Amniotic stem cell (primary cell): ENCODE measurements at regions not wholly inside any gene's neighbourhood (a gene's known extent, or its start where the extent isn't known, plus 50 kb on each side); places are given as distances from the start of the nearest gene placed in this dataset.
"Not testable (repeated sequence)": the region's sequence is repeated elsewhere in the genome, so short reads cannot be mapped to it uniquely, and the experiment has no call there.

Source experiments
- DNase-seq: peaks from one replicate; lab custom pipeline; 2025; lab: John Stamatoyannopoulos, UW

DNA sequence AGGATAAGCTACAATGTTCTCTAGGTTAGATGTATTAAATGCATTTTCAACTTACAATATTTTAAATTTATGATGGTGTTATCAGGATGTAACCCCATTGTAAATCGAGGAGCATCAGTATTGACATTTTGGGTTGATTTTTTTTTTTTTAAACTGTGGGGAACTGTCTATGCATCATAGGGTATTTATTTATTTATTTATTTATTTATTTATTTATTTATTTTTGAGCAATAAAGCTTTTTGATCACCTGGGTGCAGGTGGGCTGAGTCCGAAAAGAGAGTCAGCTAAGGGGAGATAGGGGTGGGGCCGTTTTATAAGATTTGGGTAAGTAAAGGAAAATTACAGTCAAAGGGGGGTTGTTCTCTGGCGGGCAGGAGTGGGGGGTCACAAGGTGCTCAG is 367.5 kb downstream of the OXSM start:
- DNase-seq, result not testable (repeated sequence)

DNA sequence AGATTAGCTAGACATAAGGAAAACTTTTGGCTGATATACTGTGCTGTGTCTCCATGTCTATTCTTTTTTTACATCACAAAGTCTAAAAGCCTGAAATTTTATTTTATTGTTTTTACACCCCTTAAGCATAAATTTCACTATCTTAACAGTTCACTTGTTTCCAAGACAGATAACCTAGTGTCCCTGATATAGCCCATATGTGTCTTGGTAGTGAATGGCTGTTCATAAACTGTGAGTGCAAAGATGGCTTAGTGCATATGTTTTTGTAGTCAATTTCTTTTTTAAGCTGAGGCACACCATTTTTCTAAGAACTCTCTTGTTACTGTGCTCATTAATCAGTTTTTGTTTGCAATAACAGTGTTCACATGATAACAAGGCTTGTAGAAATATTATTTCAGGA is 381.1 kb downstream of the OXSM start:
- DNase-seq, result no peak

DNA sequence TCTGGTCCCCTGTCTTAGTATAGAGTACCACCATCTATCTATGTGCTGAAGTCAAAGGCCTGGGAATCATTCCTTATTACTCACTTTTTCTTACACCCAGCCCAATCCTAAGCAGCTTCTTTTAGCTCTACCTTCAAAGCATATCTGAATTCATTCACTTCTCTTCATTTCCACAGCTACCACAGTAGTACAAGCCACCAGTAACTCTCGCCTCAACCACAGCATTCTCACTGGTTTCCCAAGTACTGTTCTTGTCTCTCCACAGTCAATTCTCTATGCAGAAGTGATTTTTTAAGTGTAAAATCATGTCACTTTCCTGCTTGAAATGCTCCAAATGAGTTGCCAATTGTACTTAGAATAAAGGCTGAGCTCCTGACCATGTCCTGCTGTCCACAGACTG is 401.7 kb downstream of the OXSM start:
- DNase-seq, result no peak

DNA sequence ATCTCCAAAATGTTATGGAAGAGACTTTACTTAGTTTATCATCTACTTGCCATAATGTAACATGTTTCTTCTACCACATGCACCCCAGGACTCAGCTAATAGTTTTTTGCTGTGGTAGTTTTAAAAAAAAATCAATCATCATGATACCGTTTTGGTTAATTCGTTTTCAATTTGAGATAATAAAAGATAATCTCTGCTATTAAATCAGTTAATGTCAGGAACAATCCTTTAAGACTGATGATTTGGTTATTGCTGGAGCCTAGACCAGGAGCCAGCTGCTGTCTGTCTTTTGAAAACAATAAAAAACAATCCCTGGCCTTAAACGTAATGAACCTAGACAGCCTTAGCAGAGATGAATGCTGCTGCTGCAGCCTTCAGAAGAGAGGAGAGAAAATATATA is 403.7 kb downstream of the OXSM start:
- DNase-seq, result no peak

DNA sequence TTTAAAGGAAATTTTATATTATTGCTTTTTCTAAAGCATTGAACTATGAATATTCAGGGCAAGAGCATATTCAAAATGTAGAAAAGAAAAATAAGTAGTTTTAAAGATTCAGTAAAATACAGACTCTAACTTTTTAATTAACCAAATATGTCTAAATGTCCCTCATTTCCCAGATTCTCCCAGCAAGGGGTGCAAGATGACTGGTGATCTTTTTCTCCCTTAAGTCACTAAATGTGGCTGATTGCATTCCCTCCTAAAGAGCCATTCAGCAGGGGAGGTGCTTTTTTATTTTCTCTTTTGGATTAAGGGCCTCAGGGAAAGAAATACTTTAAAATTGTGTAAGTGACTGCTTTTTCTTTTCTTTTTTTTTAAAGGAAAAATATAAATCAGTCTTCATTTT is 406.9 kb downstream of the OXSM start:
- DNase-seq, result no peak

DNA sequence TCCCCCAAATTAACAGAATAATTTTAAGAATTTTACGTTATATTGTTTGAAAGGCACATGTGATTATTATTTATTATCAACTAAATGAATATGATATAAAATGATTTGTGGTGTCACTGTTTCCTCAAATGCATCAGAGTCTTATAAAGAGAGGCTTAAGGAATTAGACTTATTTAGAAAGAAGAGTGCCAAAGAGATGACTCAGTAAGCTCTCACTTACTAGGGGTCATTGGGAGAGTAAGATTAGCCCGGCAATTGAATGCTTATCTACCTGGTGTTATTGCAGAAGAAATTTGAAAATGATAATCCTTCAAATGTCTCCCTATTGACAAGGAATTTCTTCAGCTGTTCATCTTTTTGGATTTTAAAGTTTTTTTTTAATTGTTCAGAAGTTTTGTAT is 408.7 kb downstream of the OXSM start:
- DNase-seq, result no peak

DNA sequence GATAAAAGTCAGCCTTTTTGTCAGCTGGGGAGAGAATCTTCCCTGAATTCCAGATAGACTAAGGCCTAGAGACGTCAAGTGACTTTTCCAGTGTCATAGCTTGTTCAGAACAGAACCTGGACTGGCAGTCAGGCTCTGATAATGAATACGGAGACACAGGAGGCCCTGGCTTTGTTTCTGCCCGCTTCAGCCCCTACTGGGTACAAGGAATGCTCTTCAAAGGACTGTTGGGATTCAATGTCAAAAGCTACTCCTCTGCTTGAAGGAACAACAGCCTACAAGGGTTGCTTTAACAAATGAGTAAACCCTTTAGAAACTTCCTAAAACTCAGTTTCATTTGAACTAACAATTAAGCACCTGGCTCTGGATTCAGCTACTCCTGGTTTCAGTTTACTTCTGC is 412.3 kb downstream of the OXSM start:
- no peak for DNase-seq

DNA sequence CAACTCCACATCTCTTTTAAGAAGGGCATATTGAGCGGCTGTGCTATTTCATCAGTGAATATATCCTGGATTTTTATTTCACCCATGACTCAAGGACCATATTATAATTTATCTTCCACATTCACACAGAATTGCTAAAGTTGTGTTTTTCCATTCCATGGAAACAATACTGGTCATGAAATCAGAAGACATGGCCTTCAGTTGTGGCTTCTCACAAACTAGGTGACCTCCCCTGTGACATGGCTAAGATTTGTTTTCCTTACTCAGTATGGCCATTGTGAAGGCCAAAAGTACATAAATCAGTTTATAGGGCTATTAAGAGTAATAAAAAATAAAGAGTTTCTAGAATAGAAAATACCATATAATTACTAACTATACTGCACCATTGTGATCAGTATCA is 415.6 kb downstream of the OXSM start:
- no peak for DNase-seq

DNA sequence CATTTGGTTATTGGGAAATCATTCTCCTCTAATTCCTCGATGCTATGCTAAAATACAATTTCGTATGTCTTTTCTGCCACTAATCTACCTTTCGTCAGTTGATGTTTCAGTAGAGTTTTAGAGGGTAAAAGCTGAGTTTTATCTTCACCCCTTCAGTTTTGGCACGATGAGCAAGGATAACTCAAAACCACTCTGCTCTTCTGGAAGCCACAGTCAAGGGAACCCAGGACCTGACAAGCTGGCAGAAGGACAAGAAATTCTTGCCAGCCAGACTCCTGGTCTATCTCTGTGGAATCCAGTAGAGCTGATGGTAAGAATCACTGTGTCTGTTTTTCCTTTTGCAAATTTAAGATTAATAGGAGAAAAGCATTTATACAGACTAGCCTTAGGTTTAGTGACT is 414.4 kb upstream of the LRRC3B start:
- DNase-seq, result no peak

DNA sequence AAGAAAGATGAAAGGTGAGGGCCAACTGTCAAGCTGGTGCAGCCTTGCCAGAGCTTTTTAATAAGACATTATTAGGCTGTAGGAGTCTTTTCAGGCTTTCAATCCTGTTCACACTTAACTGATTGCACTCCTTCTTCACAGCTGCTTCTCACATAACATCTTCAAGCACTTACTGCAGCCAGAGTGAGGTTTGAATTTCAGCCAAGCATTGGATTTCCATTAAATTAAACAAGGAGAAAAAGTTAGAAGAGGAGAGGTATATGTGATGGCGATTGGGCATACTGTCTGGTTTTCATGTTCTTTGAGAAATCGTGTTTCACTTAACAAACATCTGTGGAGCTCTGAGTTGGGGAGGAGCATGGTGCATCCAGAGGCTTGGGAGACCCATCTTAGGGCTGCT is 392.8 kb upstream of the LRRC3B start:
- no peak for DNase-seq

DNA sequence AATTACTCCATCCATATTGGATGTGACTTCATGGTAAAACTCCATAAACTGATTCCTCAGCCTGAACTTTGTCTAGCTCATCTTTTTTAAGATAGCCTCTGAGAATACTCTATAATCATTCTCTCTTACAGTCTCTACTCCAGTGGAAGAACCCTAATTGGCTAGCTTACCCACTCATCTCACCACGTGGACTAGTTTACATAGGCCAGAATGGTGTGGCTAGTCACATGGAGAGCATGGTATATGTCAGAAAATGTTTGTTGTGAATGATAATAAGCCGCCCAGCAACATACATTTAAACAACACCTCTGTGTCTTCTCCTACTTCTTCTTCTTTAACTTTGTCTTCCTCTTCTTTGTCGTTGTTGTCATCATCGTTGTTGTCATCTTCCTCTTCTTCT is 389.2 kb upstream of the LRRC3B start:
- DNase-seq, result no peak

DNA sequence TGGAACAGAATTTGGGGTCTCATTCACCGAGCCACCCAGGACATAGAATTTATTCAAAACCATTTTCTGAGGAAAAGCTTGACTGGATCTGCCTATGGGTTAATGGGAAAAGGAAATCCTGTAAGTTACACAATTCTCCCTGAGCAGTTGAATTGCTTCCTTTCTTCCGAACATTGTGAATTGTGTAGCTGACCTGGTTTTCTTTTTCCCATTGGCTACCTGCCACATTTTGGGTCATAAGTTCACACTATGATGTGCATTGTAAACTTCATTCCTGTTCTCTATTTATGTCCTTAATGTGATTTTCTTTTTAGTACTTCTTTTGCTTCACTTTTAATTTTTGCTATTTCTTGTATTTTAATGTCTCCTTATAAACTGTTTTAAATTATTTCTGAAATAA is 386.0 kb upstream of the LRRC3B start:
- DNase-seq, result no peak

DNA sequence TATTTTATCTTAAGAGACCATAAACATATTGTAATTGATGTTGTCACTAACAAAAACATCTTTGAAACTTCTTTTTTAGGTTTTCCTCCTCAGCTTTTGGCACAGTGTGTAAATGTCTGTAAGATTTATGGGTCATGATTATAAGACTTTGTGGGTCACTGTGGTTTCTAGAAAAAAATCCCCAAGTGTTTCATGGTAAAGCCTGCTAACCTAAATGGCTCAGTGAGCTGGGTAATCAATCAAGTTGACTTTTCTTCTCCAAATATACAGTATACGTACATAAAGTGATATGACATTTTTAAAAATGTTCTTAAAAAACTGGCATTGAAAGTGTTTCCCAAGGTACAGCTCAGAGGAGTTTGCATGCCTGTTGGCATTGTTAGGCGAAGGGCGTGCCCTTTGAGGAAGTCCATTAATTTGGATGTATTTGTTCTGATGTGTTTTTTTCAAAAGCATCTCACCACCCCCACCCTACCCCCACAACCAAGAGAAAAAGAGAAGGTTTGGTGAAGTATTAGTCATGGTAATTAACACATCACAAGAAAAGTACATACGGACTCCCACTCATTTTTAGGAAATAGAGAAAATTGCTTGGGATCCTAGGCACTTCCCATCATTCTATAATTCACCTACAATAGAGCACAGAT is 385.4 kb upstream of the LRRC3B start:
- no peak for DNase-seq

DNA sequence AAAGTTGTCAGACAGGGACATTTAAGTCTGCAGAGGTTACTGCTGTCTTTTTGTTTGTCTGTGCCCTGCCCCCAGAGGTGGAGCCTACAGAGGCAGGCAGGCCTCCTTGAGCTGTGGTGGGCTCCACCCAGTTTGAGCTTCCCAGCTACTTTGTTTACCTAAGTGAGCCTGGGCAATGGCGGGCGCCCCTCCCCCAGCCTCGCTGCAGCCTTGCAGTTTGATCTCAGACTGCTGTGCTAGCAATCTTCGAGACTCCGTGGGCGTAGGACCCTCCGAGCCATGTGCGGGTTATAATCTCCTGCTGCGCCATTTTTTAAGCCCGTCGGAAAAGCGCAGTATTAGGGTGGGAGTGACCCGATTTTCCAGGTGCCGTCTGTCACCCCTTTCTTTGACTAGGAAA is 378.0 kb upstream of the LRRC3B start:
- DNase-seq, result not testable (repeated sequence)

DNA sequence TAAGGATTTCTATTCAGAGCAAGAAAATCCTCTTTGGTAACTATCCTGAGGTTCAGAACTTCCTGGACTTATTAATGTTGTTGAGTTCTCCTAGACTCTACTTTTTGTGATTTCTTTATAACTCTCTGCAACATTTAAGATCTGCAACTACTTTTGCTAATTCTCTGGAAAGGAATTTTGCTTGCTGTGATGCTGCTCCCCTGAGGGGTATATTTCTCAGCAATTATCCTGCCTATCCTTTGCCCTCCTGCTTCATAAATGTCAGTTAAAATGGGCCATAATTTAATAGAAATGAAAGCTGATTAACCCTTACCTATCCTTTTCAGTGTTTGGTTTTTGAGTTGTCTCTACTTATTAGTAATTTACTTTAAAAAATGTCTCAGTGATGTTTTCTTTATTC is 377.3 kb upstream of the LRRC3B start:
- no peak for DNase-seq

DNA sequence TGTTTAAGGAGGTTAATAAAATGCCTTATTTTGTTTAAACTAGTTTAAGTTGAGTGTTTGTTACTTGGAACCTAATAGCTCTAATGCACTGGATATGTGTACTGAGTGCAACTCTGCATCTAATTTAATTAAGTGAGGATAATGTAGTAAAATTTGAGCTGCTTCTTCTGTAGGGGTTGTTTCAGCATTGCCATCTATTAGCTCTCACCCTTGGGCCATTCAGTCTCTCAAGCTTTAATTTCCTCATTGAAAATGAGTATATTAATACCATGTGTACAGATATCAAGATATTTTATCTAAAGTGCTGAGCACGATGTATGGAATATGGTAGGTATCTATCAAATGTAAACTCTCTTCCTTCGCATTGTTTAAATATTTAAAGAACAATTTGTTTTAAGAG is 375.7 kb upstream of the LRRC3B start:
- no peak for DNase-seq

DNA sequence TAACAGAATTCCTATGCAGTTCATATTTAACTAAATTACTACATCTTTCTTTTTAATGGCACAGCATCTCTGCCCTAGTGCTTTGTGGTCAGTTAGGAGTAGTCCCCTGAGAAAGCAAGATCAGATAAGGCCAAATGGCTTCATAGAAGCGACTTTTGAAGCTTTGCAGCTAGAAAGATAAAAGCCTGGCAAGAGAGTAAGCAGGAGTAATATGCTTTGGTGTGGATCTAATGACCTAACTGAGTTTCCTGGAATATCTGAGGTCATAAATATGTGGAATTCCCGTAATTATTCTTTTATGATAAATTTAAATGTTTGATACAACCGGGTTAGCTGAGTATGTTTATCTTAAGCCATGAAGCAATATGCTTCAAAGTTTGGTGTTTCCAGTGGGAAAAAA is 374.9 kb upstream of the LRRC3B start:
- DNase-seq, result no peak

DNA sequence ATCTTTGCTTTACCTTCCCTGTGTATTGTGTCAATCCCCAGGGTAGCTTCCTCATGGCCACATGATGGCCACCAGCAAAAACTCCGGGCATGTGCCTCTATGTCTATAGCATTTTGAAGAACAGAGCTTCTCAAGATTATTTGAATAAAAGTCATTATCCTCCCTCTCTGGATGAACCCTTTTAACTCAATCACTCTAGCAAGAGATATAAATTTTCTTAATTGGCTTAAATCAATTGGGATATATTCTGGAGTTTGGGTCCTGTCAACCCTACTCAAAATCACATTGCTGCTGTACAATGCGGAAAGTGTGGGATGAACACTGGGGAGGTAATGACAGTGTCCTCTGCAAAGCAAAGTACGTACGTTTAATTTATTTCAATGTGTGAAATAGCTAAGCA is 370.6 kb upstream of the LRRC3B start:
- no peak for DNase-seq

DNA sequence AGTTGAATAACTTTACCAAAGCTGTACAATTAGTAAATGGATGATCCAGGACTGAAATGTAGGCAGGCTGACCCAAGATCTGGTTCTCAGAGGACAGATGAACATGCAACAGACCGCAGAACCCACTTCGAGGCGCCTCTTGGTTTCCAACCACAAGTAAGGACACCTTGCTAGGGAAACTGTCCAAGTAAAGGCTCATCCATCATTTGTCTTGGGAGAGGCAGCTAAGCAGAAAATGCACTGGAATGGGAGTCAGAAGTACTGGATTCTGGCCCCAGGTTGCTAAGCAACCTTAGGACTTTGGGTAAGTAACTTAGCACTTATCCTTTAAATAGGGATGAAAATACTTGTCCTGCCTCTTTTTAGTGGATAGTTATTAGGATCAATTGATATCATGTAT is 366.3 kb upstream of the LRRC3B start:
- no peak for DNase-seq

DNA sequence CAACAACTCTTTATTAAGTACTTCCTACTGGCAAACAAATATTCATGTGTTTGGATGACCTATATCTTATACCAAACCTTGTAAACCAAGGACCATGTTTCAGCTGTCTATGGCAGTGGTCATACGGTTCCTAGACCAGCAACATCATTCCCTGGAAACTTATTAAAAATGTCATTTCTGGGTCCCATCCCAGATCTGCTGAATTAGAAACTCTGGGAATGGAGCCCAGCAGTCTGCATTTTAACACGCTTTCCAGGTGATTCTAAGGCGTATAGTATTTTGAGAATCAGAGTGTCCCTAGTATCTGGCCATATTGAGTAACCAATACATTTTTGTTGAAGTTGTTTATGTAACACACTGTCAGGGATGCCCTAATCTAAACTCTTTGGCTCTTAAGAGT is 363.4 kb upstream of the LRRC3B start:
- DNase-seq, result no peak

DNA sequence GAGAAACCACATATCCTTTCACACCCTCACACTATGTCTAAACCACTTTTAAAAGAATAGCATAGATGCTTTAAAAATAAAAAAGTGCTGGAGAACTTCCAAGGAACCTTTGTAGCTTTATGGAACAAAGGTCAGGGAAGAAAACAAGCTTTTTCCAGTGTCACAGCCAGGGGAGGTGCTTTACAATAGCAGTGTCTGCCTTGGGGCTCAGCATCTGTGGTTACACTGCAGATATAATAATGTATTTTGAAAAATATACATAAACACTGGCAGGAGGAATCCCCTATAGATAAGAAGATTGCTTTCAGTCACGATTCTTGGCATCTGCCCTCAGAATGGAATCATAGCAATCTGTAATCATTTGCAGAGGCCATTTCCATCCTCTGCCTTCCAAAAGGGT is 362.4 kb upstream of the LRRC3B start:
- no peak for DNase-seq

DNA sequence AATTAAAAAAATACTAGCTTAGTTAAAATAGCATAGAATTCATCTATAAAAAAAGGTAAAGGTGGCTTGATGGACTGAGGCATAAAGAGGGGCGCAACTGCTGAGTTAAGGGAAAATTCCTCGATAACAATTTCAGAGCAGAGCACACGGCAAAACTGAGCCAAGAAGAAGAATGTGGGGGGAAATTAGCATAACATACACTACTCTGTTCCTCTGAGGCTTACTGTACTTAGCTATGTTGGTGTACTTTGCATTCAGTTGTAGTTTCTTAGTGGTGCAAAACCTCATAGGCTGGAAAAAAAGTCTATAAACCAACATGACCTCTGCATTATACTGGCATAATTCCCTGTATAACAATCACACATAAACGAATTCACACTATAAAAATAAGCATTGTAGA is 357.9 kb upstream of the LRRC3B start:
- DNase-seq, result no peak

DNA sequence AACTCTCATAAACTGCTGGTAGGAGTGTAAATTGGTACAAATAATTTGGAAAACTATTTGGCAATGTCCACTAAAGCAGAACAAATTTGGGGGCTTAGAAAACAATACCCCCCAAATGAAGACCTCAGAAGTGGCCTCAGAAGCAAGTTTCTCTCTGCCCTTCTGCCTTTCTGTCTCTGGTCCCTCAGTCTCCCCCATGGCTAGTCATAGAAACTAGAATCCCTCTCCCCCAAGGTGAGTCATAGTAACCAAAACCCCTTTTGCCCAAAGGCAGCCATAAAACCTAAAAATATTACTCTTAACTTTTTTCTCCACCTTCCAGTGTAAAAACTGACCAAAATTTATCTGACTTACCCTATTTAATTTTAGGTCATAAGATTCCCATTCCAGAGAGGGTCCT is 350.7 kb upstream of the LRRC3B start:
- no peak for DNase-seq

DNA sequence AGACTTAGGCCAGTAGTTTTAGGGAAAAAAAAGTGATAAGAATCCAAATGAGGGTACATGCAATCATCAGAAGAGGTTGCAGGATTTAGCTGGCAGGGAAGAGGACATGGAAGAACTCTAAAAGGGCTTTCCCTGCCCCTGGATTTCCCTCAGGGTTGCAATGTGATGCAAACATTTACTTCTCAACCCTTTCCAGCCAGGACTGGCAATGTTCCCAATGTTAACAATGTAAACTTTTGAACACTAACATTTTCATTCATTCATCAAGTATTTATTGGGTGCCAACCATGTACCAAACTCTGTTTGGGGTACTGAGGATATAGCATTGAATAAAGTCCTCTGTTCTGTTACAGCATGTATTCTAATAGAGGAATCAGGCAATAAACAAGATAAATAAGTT is 349.4 kb upstream of the LRRC3B start:
- no peak for DNase-seq

DNA sequence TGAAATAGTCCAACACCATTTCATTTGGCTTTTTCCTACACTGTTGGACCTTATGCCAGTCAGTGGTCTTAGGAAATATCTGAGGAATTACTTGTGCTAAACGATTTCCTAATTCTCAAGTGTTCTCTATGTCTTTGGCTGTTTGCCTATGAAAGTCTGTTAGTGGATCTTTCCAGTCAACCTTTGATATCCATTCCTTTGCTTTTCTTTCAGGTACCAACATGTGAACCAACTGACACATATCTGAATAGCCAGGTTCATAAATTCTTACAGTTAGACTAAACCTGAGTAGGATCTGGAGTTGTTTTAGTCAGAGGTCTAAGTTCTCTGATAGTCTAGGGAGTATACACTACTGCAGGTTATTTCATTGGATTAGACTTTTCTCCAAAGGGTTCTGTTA is 343.5 kb upstream of the LRRC3B start:
- no peak for DNase-seq
